Activated CD4-positive, alpha-beta T cell treated with anti-CD3 and anti-CD28 coated beads for 36 hours (primary cell): ENCODE measurements at regions not wholly inside any gene's neighbourhood (a gene's known extent, or its start where the extent isn't known, plus 50 kb on each side); places are given as distances from the start of the nearest gene placed in this dataset.

Experiments
- ATAC-seq: fragments of 200-7000 bp; cut with Tn5 transposase; one replicate; pipeline ENCODE4 v1.10.0; 2021; ENCODE audit warnings: mild to moderate bottlenecking, moderate library complexity
- CTCF ChIA-PET: fragments of 350-600 bp; sonication (Branson Sonifier 250); formaldehyde crosslinking; loops from one replicate; lab custom pipeline; 2021; ENCODE audit warnings: antibody characterized with exemption; lab: Charles Lee
- POLR2A ChIA-PET: fragments of 350-600 bp; sonication (Branson Sonifier 250); formaldehyde crosslinking; loops from one replicate; lab custom pipeline; 2021; ENCODE audit warnings: antibody characterized with exemption, inconsistent platforms; lab: Charles Lee
- DNase-seq: peaks from one replicate; pipeline ENCODE4 v3.0.0-alpha.2; 2020
- H3K27ac Mint-ChIP-seq: one replicate; pipeline ENCODE4 v1.8.0; 2021; ENCODE audit warnings: mixed read lengths
- H3K27me3 Mint-ChIP-seq: one replicate; pipeline ENCODE4 v1.8.0; 2021; ENCODE audit warnings: mixed read lengths
- H3K36me3 Mint-ChIP-seq: one replicate; pipeline ENCODE4 v1.8.0; 2021; ENCODE audit warnings: low read depth, mixed read lengths
- H3K4me1 Mint-ChIP-seq: one replicate; pipeline ENCODE4 v1.8.0; 2021; ENCODE audit warnings: mixed read lengths
- H3K4me3 Mint-ChIP-seq: one replicate; pipeline ENCODE4 v1.8.0; 2021; ENCODE audit warnings: mild to moderate bottlenecking, moderate library complexity, mixed read lengths
- H3K9me3 Mint-ChIP-seq: one replicate; pipeline ENCODE4 v1.8.0; 2021; ENCODE audit warnings: low read depth, mixed read lengths
- intact Hi-C, 2 experiments: fragments of 100-400 bp; cut with DNase I in 1 of 2; cut with micrococcal nuclease in 1 of 2; formaldehyde crosslinking; loops; one replicate each; pipeline versions ENCODE4 v1.14.2 to v1.15.1; 2022 to 2024; cut with DNase I, micrococcal nuclease

GRCh38 chr1:190540366-190540765, 62.7 kb upstream of the BRINP3 start:
- DNase-seq (no peak), ATAC-seq (no peak)
- intact Hi-C loops, result no loop called here
- H3K4me3 Mint-ChIP-seq, result no peak overlapping the region
- H3K27me3 Mint-ChIP-seq, result no peaks in the 10 kb centered on the region
- no peak overlapping the region for H3K27ac Mint-ChIP-seq
- ChIA-PET POLR2A (no interaction called here), CTCF (no interaction called here)
- H3K9me3 Mint-ChIP-seq, result no peaks in the 10 kb centered on the region
- no peaks in the 10 kb centered on the region for H3K4me1 Mint-ChIP-seq
- H3K36me3 Mint-ChIP-seq, result no peaks in the 10 kb centered on the region

GRCh38 chr1:190551638-190552037, 74.0 kb upstream of the BRINP3 start:
- H3K9me3 Mint-ChIP-seq, result peaks cover 7% of the 10 kb centered on the region
- H3K27me3 Mint-ChIP-seq, result no peaks in the 10 kb centered on the region
- no peak for ATAC-seq
- no peak for DNase-seq
- H3K4me3 Mint-ChIP-seq, result no peak overlapping the region
- intact Hi-C loops, result no loop called here
- POLR2A ChIA-PET, result no interaction called here
- H3K4me1 Mint-ChIP-seq, result no peaks in the 10 kb centered on the region
- CTCF ChIA-PET, result no interaction called here
- H3K27ac Mint-ChIP-seq, result no peak overlapping the region
- H3K36me3 Mint-ChIP-seq, result no peaks in the 10 kb centered on the region

- ATAC-seq (no peak), DNase-seq (no peak)
- peaks cover 3% of the 10 kb centered on the region for H3K9me3 Mint-ChIP-seq
- H3K36me3 Mint-ChIP-seq, result no peaks in the 10 kb centered on the region
- CTCF ChIA-PET, result no interaction called here
- H3K27ac Mint-ChIP-seq, result no peak overlapping the region
- POLR2A ChIA-PET, result no interaction called here
- H3K27me3 Mint-ChIP-seq, result no peaks in the 10 kb centered on the region
- H3K4me1 Mint-ChIP-seq, result no peaks in the 10 kb centered on the region
- no peak overlapping the region for H3K4me3 Mint-ChIP-seq
- intact Hi-C loops, result loop anchor here in 1 of 2 experiments (10.0 kb wide), 1 partner anchor 65 kb away; no protein-coding TSS in a partner anchor
Observed at GRCh38 chr1:190560161-190560681, 82.6 kb upstream of the BRINP3 start.

- CTCF ChIA-PET, result no interaction called here
- Mint-ChIP-seq H3K27me3 (no peaks in the 10 kb centered on the region), H3K9me3 (peaks cover 5% of the 10 kb centered on the region), H3K4me1 (no peaks in the 10 kb centered on the region), H3K36me3 (no peaks in the 10 kb centered on the region), H3K27ac (no peak overlapping the region), H3K4me3 (no peak overlapping the region)
- DNase-seq (no peak), ATAC-seq (no peak)
- intact Hi-C loops, result loop anchor here in 1 of 2 experiments (10.0 kb wide), 1 partner anchor 62 kb away; no protein-coding TSS in a partner anchor
- POLR2A ChIA-PET, result no interaction called here
Observed at GRCh38 chr1:190563230-190563629, 85.6 kb upstream of the BRINP3 start.

GRCh38 chr1:190564117-190564516, 86.5 kb upstream of the BRINP3 start:
- H3K36me3 Mint-ChIP-seq, result no peaks in the 10 kb centered on the region
- H3K27me3 Mint-ChIP-seq, result no peaks in the 10 kb centered on the region
- no peak for ATAC-seq
- intact Hi-C loops, result loop anchor here in 1 of 2 experiments (10.0 kb wide), 1 partner anchor 61 kb away; no protein-coding TSS in a partner anchor
- H3K9me3 Mint-ChIP-seq, result peaks cover 5% of the 10 kb centered on the region
- no peak overlapping the region for H3K27ac Mint-ChIP-seq
- no peak for DNase-seq
- POLR2A ChIA-PET, result no interaction called here
- H3K4me3 Mint-ChIP-seq, result no peak overlapping the region
- CTCF ChIA-PET, result no interaction called here
- no peaks in the 10 kb centered on the region for H3K4me1 Mint-ChIP-seq

GRCh38 chr1:190578017-190578416, 100.4 kb upstream of the BRINP3 start:
- POLR2A ChIA-PET, result no interaction called here
- Mint-ChIP-seq H3K27ac (no peak overlapping the region), H3K27me3 (no peaks in the 10 kb centered on the region), H3K4me1 (no peaks in the 10 kb centered on the region), H3K4me3 (no peak overlapping the region), H3K9me3 (no peaks in the 10 kb centered on the region), H3K36me3 (no peaks in the 10 kb centered on the region)
- ATAC-seq, result no peak
- intact Hi-C loops, result no loop called here
- DNase-seq, result no peak
- CTCF ChIA-PET, result no interaction called here

GRCh38 chr1:190578526-190578925, 100.9 kb upstream of the BRINP3 start:
- DNase-seq, result no peak
- intact Hi-C loops, result no loop called here
- Mint-ChIP-seq H3K4me1 (no peaks in the 10 kb centered on the region), H3K9me3 (no peaks in the 10 kb centered on the region), H3K27me3 (no peaks in the 10 kb centered on the region), H3K27ac (no peak overlapping the region), H3K4me3 (no peak overlapping the region), H3K36me3 (no peaks in the 10 kb centered on the region)
- no peak for ATAC-seq
- CTCF ChIA-PET, result no interaction called here
- POLR2A ChIA-PET, result no interaction called here

GRCh38 chr1:190579552-190580193, 102.0 kb upstream of the BRINP3 start:
- DNase-seq, result no peak
- Mint-ChIP-seq H3K4me3 (no peak overlapping the region), H3K36me3 (no peaks in the 10 kb centered on the region), H3K4me1 (no peaks in the 10 kb centered on the region), H3K9me3 (no peaks in the 10 kb centered on the region), H3K27me3 (no peaks in the 10 kb centered on the region), H3K27ac (no peak overlapping the region)
- POLR2A ChIA-PET, result no interaction called here
- no peak for ATAC-seq
- intact Hi-C loops, result no loop called here
- CTCF ChIA-PET, result no interaction called here

- H3K27me3 Mint-ChIP-seq, result no peaks in the 10 kb centered on the region
- no peak overlapping the region for H3K27ac Mint-ChIP-seq
- H3K4me1 Mint-ChIP-seq, result no peaks in the 10 kb centered on the region
- ATAC-seq (no peak), DNase-seq (no peak)
- no peaks in the 10 kb centered on the region for H3K9me3 Mint-ChIP-seq
- H3K36me3 Mint-ChIP-seq, result no peaks in the 10 kb centered on the region
- ChIA-PET CTCF (no interaction called here), POLR2A (no interaction called here)
- no peak overlapping the region for H3K4me3 Mint-ChIP-seq
- intact Hi-C loops, result no loop called here
Observed at GRCh38 chr1:190583862-190584261, 106.2 kb upstream of the BRINP3 start.

GRCh38 chr1:190588424-190588823, 110.8 kb upstream of the BRINP3 start:
- DNase-seq (no peak), ATAC-seq (no peak)
- intact Hi-C loops, result loop anchor here in 1 of 2 experiments (5.0 kb wide), 1 partner anchor 49 kb away; no protein-coding TSS in a partner anchor
- ChIA-PET POLR2A (no interaction called here), CTCF (no interaction called here)
- no peaks in the 10 kb centered on the region for H3K36me3 Mint-ChIP-seq
- H3K27me3 Mint-ChIP-seq, result no peaks in the 10 kb centered on the region
- no peak overlapping the region for H3K4me3 Mint-ChIP-seq
- no peak overlapping the region for H3K27ac Mint-ChIP-seq
- peaks cover 6% of the 10 kb centered on the region for H3K9me3 Mint-ChIP-seq
- no peaks in the 10 kb centered on the region for H3K4me1 Mint-ChIP-seq

GRCh38 chr1:190595438-190595837, 117.8 kb upstream of the BRINP3 start:
- Mint-ChIP-seq H3K4me3 (no peak overlapping the region), H3K9me3 (peaks cover 6% of the 10 kb centered on the region), H3K4me1 (no peaks in the 10 kb centered on the region), H3K27me3 (no peaks in the 10 kb centered on the region), H3K36me3 (no peaks in the 10 kb centered on the region), H3K27ac (no peak overlapping the region)
- ChIA-PET CTCF (no interaction called here), POLR2A (no interaction called here)
- ATAC-seq (no peak), DNase-seq (no peak)
- intact Hi-C loops, result no loop called here

GRCh38 chr1:190597294-190597693, 119.6 kb upstream of the BRINP3 start:
- intact Hi-C loops, result no loop called here
- no peaks in the 10 kb centered on the region for H3K27me3 Mint-ChIP-seq
- H3K36me3 Mint-ChIP-seq, result no peaks in the 10 kb centered on the region
- no peak overlapping the region for H3K27ac Mint-ChIP-seq
- no peak for DNase-seq
- ATAC-seq, result no peak
- CTCF ChIA-PET, result no interaction called here
- H3K9me3 Mint-ChIP-seq, result peaks cover 8% of the 10 kb centered on the region
- H3K4me1 Mint-ChIP-seq, result no peaks in the 10 kb centered on the region
- POLR2A ChIA-PET, result no interaction called here
- no peak overlapping the region for H3K4me3 Mint-ChIP-seq
